NCI-H2196 treated with DMSO at 0.1 percent for 48 hours (cell line): ENCODE measurements at regions not wholly inside any gene's neighbourhood (a gene's known extent, or its start where the extent isn't known, plus 50 kb on each side); places are given as distances from the start of the nearest gene placed in this dataset.

Source experiments
- DNase-seq: peaks from one replicate; lab custom pipeline; 2025; ENCODE audit not compliant: unreplicated experiment; lab: John Stamatoyannopoulos, UW

DNA sequence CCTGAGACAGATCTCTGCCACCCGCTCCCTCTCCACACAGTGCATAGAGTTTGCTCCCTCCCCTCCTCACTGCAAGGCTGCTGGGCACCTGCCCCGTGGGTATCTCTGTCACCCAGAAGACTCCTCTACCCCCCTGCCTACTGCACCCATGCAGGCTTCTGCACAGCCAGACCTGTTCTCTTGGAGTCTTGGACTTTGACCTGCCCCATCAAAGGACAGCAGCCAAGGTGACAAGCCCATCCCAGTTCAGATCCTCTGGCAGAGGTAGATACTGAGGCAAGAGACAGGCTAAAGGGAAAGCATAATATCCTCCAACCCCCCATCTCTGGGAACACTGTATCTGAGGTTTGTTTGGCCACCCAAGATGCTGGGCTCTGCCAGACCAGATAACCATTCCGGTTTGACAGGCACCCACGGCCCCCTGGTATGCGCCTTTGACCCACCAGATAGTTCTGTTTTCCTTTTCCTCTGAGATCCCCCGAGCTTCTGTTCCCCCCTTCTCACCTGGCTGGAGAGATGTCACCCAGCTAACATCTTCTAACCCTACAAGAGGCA, 239.6 kb downstream of the SOX9 start:
- DNase-seq: no peak

- DNase-seq: no peak
Measured at GRCh38 chr17:72361892-72362291, 241.1 kb downstream of the SOX9 start.

DNA sequence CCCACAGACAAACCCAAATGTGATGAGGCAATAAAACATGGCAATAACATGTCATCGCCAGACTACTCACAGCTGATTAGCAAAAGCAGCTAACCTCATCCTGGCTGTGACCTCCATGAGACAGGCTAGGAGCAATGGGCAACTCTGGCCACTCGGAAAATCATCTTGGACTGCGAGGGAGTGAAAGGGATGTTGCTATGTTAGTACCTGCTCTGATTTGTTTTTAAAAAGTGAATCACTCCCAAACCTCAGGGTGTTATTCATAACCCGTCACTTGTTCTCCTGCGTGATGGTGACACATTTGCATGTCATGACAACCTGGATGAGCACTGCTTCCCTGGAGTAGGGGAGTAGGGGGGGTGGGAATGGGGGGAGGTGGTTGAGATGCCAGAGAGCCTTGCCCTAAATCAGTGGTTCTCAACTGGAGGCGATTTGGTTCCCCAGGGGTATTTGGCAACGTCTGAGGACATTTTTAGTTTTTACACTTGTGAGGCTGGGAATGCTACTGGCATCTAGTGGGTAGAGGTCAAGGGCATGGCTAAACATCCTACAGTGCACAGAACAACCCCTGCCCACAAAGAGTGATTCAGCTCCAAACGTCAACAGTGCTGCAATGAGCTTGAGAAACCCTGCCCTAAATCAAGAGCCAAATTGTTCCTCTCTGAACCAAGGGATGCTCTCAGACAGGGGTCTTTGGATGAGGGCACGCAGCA, 241.7 kb downstream of the SOX9 start:
- DNase-seq: no peak

DNA sequence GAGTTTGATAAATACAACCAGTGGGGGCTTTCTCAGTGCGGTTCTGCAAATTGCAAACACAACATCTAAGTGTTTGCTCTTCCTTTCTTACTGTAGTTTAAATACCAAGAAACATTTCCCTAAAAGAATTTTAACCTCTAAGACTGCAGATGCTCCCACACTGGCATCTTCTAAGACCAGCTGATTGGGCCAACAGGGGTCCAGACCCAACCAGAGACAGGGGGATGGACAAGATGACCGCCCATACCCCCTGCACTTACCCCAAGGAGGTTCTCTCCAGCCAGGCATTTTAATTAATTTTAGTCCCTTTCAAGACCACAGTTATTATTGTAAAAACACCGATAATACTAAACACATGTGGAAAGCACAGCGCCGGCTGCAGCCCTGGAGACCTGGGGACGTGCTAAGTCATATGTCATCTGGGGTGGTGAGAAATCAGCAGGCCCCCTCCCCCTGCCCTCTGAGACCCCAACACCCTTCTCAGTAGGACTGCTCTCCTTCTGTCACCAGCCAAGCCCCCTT, 242.3 kb downstream of the SOX9 start:
- no peak for DNase-seq

GRCh38 chr17:72365857-72366414, 245.1 kb downstream of the SOX9 start:
- no peak for DNase-seq

DNA sequence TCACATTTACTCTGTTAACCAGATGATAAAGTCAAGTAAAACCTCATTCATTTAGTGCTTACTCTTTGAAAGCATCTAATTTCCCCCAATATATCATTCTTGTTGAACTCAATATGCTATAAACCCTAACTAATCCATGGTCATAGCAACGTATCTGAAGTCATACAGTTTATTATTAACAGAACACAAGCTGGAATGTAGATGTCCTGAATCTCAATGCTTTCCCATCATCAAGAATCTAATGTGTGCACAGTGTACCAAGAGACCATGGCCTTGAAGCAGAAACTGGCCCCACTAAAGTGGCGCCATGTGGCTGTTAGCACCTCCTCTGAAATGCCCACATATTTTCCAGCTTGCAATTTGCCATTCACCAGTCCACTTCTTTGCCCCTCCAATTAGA, 245.8 kb downstream of the SOX9 start:
- no peak for DNase-seq

DNA sequence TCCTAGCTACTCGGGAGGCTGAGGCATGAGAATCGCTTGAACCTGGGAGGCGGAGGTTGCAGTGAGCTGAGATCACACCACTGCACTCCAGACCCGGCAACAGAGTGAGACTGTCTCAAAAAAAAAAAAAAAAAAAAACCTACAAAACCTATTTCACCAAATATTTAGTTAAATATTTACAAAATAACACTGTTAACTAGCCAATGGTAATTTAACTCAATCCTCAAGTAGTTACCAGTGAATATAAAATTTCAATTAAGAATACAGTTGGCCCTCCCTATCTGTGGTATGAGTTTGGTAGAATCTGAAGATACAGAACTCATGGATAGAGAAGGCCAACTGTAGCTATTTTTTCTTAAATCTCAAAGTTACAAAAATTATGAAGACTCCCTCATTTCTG, 247.4 kb downstream of the SOX9 start:
- no peak for DNase-seq

DNA sequence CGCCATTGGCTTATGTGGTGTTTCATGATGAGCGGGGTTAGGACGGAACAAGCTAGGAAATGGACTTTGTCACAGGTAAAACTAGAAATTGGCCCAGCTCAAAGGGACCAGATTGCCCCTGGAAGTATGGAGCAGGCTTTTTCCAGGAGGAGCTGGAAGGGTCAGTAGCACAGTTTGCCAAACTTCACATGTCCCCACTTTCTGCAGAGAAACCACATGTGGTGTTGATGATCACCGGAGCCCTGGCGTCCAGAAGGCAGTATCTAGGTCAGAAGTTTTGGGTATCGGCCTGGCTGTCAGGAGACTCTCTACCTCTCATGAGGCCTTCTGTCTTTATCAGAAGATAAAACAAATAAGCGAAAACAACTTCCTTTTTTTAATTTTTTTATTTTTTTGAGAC, 248.5 kb downstream of the SOX9 start:
- DNase-seq: no peak

GRCh38 chr17:72370819-72371218, 250.0 kb downstream of the SOX9 start:
- DNase-seq: no peak

GRCh38 chr17:72372185-72372584, 251.4 kb downstream of the SOX9 start:
- no peak for DNase-seq

DNA sequence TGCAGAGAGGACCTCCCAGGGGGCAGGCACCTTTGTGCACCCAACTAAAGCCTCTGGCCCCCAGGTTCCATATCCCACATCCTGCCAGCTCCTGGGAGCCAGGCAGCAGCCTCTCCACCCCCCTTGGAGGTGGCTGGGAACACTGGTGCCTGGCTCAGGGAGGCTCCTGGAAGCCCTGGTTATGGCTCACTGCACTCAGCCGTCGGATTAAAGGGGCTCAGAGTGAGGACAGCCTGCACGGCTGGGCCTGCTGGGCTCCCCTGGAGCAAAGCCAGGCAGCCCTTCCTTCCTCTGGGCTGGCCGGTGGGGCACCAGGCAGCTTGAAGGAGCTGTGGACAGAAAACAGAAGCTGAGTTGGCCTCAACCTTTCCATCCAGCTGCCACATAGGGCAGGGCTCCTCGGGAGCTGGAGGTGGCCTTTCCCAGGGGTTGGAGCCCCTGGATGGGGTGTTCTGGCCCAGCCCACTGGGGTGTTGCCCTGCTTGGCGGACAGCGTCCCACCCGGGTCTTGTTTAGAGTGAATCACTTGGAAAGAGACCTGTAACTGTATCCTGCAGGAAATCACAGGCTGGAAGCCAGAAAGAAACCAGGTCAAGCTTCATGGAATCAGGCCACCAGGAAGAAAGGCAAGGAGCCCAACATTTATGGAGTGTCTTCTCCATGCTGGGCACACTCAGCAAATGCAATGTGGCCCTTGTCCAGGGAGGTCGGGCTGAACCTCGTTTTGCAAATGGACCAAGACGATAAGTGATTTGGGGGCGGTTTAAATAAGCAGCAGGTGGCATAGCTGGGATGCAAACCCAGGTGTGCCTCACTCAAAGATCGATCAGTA, 253.3 kb downstream of the SOX9 start:
- peak; percentile 80 for DNase-seq

DNA sequence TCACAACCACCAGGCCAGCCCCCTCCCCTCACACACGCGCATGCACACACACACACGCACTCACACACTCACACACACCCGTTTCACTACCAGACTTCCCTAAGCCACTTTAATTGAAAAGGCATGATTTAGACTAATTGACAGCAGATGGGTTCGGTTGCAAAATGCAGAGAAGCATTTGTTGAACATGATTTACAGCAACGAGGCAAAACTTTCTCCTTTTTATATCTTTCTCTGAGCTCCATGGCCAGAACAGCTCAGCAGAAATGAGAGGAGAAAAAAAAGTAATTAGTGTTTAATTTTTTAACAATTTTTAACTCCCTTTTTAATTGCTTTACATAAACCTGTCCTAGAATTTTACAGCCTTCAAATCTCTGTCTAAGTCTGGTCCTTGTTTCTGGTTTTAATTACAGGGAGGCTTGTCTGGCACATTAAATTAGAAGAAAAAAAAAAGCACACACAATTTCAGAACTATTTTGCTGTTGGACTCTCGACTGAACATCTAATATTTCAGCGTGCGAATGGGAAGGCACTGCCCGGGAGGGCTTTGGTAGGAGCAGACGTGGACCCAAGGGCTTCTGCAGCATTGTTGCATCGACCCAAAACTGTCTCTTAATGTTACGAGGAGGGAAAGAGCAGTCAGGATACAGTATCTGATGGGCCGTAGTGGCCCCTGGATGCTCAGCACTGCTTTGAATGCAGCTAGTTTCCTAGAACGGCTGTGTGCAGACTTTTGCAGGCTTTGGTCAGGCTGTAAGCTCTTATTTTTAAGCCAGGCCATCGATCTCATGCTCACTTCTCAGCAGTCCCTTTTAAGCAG, 255.9 kb downstream of the SOX9 start:
- no peak for DNase-seq

DNA sequence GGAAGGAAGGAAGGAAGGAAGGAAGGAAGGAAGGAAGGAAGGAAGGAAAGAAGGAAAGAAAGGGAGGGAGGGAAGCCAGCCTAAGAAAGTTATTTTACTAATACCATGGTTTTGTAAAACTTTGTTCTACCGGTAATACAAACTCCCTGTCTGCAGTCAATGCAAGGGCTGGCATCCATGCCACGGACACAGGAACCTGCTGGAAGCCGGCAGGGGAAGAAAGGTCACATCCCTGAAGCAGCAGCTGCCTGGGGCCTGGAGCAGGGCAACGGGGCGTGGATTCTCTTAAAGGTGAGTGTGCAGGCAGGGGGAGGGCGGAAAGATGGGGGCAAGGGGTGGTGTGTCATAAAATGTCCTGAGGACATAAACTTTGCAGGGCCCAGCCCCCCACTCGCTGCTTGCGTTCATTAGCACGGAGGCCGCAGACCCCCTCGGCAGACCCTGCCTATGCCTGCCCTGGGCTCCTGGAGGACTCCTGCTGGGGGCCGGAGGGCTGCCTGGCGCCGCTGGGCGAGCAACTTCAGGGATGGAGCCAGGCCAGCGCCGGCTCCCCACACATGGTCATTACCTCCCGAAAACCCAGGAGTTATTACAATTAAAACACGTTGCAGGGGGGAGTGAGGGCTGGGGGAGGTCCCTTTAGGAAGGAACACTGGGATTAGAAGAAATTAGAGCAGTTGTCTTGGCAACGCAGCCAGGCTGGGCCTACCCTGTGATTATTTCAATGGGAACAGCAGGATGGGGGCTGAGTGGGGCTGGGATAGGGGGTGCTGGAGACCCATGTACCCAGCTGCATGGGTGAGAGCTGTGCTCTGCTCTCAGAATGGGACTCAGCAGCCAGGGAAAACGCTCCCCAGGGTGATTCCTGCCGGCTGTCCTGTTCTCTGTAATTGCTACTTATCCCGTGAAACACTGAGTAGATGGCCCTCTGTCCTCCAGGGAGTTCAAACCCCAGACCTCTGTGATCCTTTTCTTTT, 257.9 kb downstream of the SOX9 start:
- no peak for DNase-seq

DNA sequence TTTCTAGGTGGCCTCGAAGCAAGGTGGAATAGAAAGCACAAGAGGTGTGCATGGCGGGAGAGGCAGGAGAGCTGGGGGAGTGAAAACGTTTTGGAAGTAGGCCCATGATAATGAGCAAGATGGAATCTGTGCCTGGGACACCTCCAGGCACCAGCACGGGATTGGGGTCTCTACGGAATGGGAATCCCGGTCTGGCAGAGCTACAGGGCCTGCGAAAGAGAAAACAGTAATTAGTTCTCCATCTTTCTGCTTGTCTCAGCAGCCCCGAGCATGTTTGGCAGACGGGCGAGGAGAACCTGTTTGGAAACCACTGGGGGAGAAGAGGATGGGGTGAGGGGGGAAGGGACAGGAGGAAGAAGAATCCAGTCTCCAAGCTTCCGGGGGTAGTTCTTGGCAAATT, 258.7 kb downstream of the SOX9 start:
- DNase-seq: no peak

DNA sequence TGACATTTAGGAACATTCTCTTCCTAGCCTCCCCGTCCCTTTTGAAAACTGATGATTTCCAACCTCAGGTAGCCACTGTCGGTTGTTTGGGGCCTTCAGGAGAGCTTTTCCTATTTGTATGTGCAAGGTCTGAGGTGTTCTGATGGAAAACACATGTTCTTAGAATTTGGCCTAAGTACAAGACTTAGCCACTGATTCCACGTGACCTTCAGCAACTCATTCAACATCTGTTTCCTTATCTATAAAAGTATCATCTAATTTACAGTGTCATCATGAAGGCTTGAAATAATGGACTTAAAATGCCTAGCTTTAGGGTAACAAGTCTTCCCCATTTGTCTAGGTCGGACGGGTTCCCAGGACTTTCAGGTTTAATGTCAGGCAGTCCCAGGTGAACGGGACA, 259.3 kb downstream of the SOX9 start:
- DNase-seq: no peak

GRCh38 chr17:72380737-72381136, 259.9 kb downstream of the SOX9 start:
- no peak for DNase-seq

- peak; percentile 89 for DNase-seq
Measured at GRCh38 chr17:72381597-72382397, 261.0 kb downstream of the SOX9 start.

DNA sequence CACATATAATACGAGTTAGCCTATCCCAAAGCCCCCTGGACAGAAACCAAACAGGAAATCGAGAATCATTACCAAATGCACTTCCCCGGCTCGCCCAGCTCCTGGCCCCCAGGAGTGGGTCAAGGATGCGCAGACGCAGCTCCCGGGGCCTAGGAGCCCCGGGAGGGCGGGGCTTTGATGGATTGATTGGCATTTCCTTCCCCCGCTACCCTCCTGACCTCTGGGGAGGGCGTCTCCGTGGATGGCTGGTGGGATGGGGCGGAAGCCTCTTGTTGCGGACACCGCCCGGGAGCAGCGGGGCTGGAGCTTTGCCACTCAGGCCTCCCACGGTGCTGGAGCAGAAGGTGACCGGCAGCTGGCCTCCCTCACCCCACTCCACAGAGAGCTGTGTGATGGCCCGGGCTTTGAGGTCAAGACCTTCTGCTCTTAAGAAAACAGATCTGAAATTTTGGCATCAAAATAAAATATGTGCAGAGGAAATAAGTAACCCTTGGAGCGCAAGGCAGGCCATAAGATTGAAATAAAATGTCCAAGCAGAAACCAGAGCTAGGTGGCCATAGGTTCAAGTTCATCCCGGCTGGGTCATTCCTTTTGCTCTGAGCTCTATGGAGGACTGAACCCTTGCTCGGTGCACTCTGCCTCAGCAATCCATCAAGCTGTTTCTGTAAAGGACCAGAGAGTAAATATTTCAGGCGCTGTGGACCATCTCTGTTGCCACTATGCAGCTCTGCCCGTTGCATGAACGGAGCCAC, 262.3 kb downstream of the SOX9 start:
- no peak for DNase-seq
